ENCODE measurements at regions not wholly inside any gene's neighbourhood (a gene's known extent, or its start where the extent isn't known, plus 50 kb on each side); places are given as distances from the start of the nearest gene placed in this dataset.

DNA sequence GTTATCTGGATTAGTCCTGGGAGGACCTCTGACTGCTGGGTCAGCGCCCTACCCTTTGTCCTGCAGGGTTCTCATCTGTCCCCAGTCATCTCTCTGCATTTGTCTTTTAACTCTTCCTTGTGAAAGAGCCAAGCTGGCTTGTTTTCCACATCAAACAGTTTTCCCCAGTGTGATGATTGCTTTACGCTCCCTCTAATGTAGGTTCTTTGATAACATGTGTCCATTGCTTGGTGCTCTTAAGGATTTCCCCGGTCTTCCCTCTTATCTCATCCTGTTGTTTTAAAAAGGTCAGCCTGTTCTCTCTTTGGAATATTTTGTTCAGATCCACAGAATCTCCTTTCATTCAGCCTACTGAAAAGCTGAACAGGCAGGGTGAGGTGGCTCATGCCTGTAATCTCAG, 792.1 kb upstream of the RAB6C start:
- TF ChIP-seq CTCF (IDR thresholded peaks at IDR 0.05) (no peak), POLR2A (IDR thresholded peaks at IDR 0.05) (no peak), EP300 (IDR thresholded peaks at IDR 0.05) (no peak)

Data from ovary (tissue), 3 donors.